Endodermal cell (in vitro differentiated cells): ENCODE measurements at regions not wholly inside any gene's neighbourhood (a gene's known extent, or its start where the extent isn't known, plus 50 kb on each side); places are given as distances from the start of the nearest gene placed in this dataset.

ENCODE experiments used
- DNase-seq: peaks from one replicate; pipeline ENCODE4 v3.0.0-alpha.2; 2017
- H3K27ac ChIP-seq: 2 replicates; pipeline ENCODE4 v1.5.1; 2013; ENCODE audit warnings: mild to moderate bottlenecking, low read depth, low read length, moderate library complexity
- H3K27me3 ChIP-seq: 2 replicates; pipeline ENCODE4 v1.6.1; 2013; ENCODE audit warnings: mild to moderate bottlenecking, low read length, moderate library complexity; ENCODE audit not compliant: insufficient read depth, control insufficient read depth, poor library complexity, severe bottlenecking
- H3K36me3 ChIP-seq: 2 replicates; pipeline ENCODE4 v1.7.0; 2013; ENCODE audit warnings: mild to moderate bottlenecking, low read length, moderate library complexity; ENCODE audit not compliant: control insufficient read depth, insufficient read depth
- H3K4me1 ChIP-seq: one replicate; pipeline ENCODE4 v1.7.0; 2013; ENCODE audit warnings: low read length; ENCODE audit not compliant: control insufficient read depth, insufficient read depth
- H3K4me3 ChIP-seq: 2 replicates; pipeline ENCODE4 v1.5.1; 2013; ENCODE audit warnings: mild to moderate bottlenecking, low read length, moderate library complexity
- H3K9ac ChIP-seq: 2 replicates; pipeline ENCODE4 v1.6.1; 2013; ENCODE audit warnings: mild to moderate bottlenecking, low read length, moderate library complexity; ENCODE audit not compliant: poor library complexity, severe bottlenecking; ENCODE audit errors: extremely low read depth
- H3K9me3 ChIP-seq: 2 replicates; pipeline ENCODE4 v1.6.1; 2013; ENCODE audit warnings: mild to moderate bottlenecking, low read length, moderate library complexity; ENCODE audit not compliant: control insufficient read depth
- H3K27ac Mint-ChIP-seq: 2 replicates; pipeline ENCODE4 v1.8.0; 2020; ENCODE audit warnings: mixed read lengths
- H3K27me3 Mint-ChIP-seq: 2 replicates; pipeline ENCODE4 v1.8.0; 2021; ENCODE audit warnings: mild to moderate bottlenecking, mixed read lengths; ENCODE audit not compliant: insufficient read depth
- H3K36me3 Mint-ChIP-seq: 2 replicates; pipeline ENCODE4 v1.8.0; 2020; ENCODE audit warnings: low read depth, mixed read lengths
- H3K4me1 Mint-ChIP-seq: 2 replicates; pipeline ENCODE4 v1.8.0; 2020; ENCODE audit warnings: mixed read lengths
- H3K4me3 Mint-ChIP-seq: 2 replicates; pipeline ENCODE4 v1.8.0; 2020; ENCODE audit warnings: mild to moderate bottlenecking, moderate library complexity, mixed read lengths
- H3K9me3 Mint-ChIP-seq: 2 replicates; pipeline ENCODE4 v1.8.0; 2020; ENCODE audit warnings: mild to moderate bottlenecking, mixed read lengths
- CTCF ChIP-seq: fragments of 200-600 bp; sonication (generic); conservative IDR thresholded peaks from 2 replicates; pipeline ENCODE4 v1.5.0; 2021; ENCODE audit warnings: antibody characterized with exemption, mild to moderate bottlenecking
- WGBS, 2 experiments: methylation state at CpG; one replicate each; pipeline versions ENCODE4 v1.1.5 to v1.1.7; 2013; ENCODE audit warnings: missing lambda C conversion rate in 2 of 2, mixed read lengths in 1 of 2; ENCODE audit not compliant: insufficient coverage in 1 of 2, insufficient read length in 1 of 2; 5-methylcytosine and 5-hydroxymethylcytosine counted together

GRCh38 chr6:134424165-134424797, 106.4 kb upstream of the SGK1 start:
- Mint-ChIP-seq H3K4me1 (no peaks in the 10 kb centered on the region), H3K4me3 (no peak overlapping the region), H3K36me3 (no peaks in the 10 kb centered on the region), H3K27me3 (no peaks in the 10 kb centered on the region), H3K9me3 (no peaks in the 10 kb centered on the region), H3K27ac (no peak overlapping the region)
- H3K27ac ChIP-seq = no peak overlapping the region
- no peaks in the 10 kb centered on the region for H3K27me3 ChIP-seq
- no peaks in the 10 kb centered on the region for H3K4me1 ChIP-seq
- 85% methylated on average over 2 of the region's 2 CpGs; no CpG with 5 or more reads in 1 of the 2 experiments for WGBS, 2 experiments
- no peak overlapping the region for H3K4me3 ChIP-seq
- no peaks in the 10 kb centered on the region for H3K36me3 ChIP-seq
- no peak for DNase-seq
- no peaks in the 10 kb centered on the region for H3K9me3 ChIP-seq
- no peak for TF ChIP-seq CTCF
- H3K9ac ChIP-seq = no peak overlapping the region

GRCh38 chr6:134422426-134423231, 104.7 kb upstream of the SGK1 start:
- Mint-ChIP-seq H3K27me3 (no peaks in the 10 kb centered on the region), H3K27ac (no peak overlapping the region), H3K4me1 (no peaks in the 10 kb centered on the region), H3K9me3 (no peaks in the 10 kb centered on the region), H3K4me3 (no peak overlapping the region), H3K36me3 (no peaks in the 10 kb centered on the region)
- no peaks in the 10 kb centered on the region for H3K27me3 ChIP-seq
- no peak overlapping the region for H3K4me3 ChIP-seq
- H3K36me3 ChIP-seq = no peaks in the 10 kb centered on the region
- H3K27ac ChIP-seq = no peak overlapping the region
- H3K9ac ChIP-seq = no peak overlapping the region
- no peak for DNase-seq
- no peaks in the 10 kb centered on the region for H3K9me3 ChIP-seq
- no peaks in the 10 kb centered on the region for H3K4me1 ChIP-seq
- TF ChIP-seq CTCF = no peak
- WGBS, 2 experiments = 76 to 88% methylated on average over 2 to 5 of the region's 6 CpGs

GRCh38 chr6:134421501-134421900, 103.6 kb upstream of the SGK1 start:
- H3K27ac Mint-ChIP-seq = no peak overlapping the region
- H3K4me1 Mint-ChIP-seq = no peaks in the 10 kb centered on the region
- TF ChIP-seq CTCF = no peak
- no peaks in the 10 kb centered on the region for H3K4me1 ChIP-seq
- no peaks in the 10 kb centered on the region for H3K27me3 Mint-ChIP-seq
- no peaks in the 10 kb centered on the region for H3K36me3 ChIP-seq
- no peak overlapping the region for H3K9ac ChIP-seq
- no peak overlapping the region for H3K4me3 ChIP-seq
- H3K36me3 Mint-ChIP-seq = no peaks in the 10 kb centered on the region
- H3K9me3 Mint-ChIP-seq = no peaks in the 10 kb centered on the region
- no peaks in the 10 kb centered on the region for H3K9me3 ChIP-seq
- no peaks in the 10 kb centered on the region for H3K27me3 ChIP-seq
- no peak overlapping the region for H3K27ac ChIP-seq
- no peak for DNase-seq
- WGBS, 2 experiments = 85 to 100% methylated on average over 1 of the region's 1 CpG
- H3K4me3 Mint-ChIP-seq = no peak overlapping the region
